SW 1271 (cell line): ENCODE measurements at regions not wholly inside any gene's neighbourhood (a gene's known extent, or its start where the extent isn't known, plus 50 kb on each side); places are given as distances from the start of the nearest gene placed in this dataset.

ENCODE experiments used
- DNase-seq, 2 experiments: peaks; one replicate each; lab custom pipeline; 2025; lab: John Stamatoyannopoulos, UW

- DNase-seq = no peak
Observed at GRCh38 chr13:99662678-99663077, 161.4 kb downstream of the TM9SF2 start.

GRCh38 chr13:99661791-99662190 is 160.5 kb downstream of the TM9SF2 start:
- DNase-seq = no peak

DNA sequence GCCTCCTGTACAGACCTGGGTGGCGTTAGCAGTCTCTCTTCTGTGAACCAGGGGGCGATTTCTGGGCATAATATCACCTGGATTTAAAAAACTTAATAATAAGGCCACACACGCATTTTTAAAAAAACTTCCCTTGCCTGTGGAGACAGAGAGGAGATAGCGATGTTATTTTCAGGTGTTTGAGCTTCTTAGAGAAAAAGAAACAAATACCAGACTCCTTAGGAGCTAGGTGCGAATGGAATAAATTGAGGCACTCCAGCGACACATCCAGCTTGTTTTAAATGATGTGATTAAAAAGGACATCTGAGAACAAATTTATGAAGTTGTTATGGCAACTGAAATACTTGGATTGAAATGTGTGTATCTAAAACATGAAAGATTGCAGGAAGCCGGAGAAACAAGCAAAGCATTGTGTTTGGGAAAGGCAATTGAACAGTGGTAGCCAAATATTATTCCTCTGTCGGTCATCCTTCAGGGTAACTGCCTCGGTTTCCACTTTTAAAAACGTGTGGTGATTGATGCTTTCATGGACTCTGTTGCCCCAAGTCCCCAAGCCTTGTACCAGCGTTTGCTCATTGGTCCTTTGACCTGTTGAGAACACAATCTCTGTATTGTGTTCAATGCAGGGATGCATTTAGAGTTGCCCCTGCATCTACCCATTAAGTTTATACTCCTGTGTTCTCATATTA is 158.7 kb downstream of the TM9SF2 start:
- DNase-seq = no peak

- no peak for DNase-seq
Observed at GRCh38 chr13:99659226-99659625, 158.0 kb downstream of the TM9SF2 start.

DNA sequence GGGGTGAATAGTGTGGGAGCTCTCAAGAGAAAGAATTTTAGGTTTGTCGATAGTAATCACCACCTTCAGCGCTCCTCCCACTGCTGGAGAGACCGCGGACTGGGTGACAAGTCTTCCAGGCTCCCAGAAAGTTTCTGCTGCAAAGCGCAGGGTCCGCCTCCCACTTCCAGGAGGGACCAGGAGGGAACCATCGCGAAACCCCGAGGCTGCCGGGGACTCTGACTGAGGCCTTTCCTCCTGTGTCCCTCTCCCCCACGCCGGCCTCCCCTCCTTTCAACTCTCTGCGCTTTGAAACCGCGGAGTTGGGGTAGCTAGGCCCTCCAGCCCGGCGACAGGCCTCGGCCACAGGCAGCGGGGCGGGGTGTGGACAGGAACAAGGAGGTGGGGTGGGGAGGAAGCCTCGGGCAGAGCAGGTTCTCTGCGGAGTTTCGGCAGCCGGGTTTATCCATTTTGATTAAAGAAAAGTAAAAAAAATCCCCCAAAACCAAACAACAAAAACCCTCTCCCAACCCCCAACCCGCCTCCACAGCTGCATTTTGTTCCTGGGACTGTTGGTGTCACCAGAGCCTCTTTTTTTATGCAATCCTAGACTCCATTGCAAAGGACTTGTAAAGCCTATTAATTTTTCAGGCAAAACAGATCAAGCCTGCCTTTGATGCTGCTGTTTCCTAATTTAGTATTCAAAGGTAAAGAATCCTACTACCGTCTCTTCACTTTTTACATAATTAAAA is 157.2 kb downstream of the TM9SF2 start:
- DNase-seq = no peak

DNA sequence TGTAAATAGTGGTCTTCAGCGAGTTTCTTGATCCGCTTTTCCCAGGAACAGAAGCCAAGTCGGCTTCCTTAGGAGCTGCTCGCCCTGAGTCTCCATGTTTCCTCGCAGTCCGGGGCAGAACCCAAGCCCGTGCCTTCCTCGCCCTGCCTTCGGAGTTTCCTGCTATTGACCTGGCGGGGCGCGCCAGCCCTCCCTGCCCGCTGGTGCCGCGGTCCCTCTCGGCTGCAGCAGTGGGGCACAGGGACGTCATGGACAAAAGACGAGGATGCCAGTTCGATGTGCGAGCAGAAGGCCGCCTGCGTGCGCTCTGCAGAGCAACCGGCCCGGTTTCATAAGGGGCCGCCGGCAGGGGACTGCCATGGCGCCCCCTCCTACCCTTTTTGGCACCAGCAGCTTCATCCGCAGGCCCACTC is 156.6 kb downstream of the TM9SF2 start:
- no peak for DNase-seq

GRCh38 chr13:99656844-99657381 is 155.6 kb downstream of the TM9SF2 start:
- DNase-seq = no peak

DNA sequence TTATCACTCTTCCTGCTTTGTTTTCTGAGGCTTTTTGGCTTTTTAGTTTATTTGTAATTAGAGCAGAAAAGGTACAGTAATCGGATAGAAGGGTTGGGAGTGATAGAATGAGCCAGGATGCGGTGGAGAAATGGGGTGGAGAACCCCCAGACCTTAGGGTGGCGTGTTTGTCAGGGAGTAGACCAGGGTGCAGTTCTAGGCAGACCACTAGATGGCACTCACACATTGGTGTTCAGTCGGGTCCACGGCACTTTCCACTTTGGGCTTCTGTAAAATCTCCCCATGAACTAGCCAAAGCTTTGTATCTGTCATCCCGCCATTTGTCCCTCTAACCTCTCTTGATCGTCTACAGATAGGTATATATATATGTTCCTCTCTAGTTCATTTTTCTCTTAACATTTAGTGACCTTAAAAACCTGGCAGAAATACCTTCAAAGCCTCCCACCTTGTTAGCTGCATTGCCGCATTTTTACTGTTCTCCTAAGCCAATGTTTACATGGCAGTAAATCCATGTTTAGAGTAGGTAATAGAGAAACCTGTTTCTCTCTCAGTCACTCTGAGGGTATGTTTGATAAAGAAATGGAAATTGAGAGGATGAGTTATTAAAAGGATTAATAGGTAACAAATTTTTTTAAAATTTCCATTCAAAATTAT is 154.9 kb downstream of the TM9SF2 start:
- peak in 1 of 2 experiments; percentile 75 for DNase-seq

DNA sequence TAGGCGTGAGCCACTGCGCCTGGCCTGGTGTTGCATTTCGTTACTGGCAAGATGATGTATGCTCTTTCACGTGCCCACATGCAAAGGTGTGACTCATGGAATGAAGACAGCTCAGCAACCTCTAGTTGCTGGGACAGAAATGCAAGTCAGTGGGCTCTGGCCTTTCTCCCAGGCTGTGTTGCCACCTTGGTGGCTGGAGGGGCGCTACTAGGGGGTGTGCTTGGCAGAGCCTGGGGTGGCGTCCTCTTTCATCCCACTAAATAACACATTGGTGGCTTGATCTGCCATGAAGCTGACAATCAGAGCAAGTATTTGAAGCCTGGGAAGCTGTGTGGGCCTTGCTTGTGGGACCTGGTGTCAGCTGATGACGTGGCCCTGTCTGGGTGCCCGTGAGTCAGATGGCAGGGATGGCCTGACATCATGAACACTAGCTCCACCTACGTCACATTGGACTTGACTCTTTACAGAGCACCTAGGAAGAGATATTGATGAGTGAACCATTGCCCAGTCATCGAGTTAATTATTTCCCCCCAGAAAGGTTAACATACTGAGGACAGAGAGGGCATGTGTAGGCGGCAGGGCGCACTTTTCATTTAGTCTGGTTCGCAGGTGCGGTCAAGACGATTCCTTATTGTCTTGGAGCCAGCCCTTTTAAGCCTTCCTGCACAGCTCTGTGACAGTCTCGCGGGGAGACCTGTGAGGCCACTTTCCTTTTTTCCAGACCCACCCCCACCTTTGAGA is 154.2 kb downstream of the TM9SF2 start:
- no peak for DNase-seq

DNA sequence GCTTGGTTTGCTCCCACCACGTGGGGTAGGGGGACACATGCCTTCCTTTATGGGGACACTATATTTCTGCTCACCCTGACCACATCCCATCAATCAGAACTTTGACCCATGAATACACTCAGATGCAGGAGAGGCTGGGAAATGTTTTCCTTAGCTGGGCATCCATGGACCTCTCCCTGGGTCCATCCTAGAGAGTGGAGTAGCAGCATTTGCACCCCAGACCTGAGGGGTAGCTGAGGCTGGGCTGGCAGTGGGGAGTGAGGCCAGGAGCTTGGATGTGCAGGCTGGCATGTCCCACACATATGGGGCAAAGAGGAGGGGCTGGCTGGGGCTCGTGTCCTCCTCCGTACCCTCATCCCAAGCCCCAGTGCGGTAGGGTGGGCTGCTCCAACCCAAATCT is 152.8 kb downstream of the TM9SF2 start:
- DNase-seq = no peak

DNA sequence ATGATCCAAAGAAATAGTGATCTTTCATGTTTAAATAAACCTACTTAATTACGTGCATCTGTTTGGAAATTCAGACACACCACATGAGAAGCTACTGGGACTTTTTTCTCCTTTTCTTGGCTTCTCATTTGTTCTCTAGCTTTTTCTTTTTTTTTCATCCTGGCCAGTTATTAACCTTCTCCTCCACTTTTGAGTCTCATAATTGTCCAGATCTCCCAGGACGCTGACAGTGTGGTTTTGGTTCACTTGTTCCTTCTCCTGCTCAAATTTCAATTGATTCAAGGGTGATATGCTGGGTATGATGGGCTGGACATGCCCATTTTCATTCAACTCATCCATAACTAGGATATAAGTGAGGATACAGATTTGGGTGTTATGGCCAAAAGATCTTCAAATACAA is 152.3 kb downstream of the TM9SF2 start:
- DNase-seq = no peak

DNA sequence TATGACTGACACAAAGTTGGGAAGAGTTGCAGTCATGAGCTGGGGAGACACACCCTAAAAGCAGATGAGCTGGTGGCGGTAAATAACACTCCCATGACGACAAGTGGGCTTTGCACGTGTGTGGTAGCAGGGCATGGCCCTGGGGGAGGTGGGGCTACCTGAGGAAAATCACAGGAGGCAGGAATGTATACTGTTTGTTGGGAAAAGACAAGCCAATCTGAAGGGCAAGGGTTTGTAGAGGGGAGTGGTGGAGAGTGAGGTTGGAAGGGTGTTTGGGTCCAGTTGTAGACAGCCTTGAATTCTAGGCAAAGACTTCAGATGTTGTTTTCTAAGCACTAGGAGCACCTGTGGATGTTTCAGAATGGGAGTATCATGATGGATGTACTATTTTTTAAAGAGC is 151.6 kb downstream of the TM9SF2 start:
- DNase-seq = no peak

DNA sequence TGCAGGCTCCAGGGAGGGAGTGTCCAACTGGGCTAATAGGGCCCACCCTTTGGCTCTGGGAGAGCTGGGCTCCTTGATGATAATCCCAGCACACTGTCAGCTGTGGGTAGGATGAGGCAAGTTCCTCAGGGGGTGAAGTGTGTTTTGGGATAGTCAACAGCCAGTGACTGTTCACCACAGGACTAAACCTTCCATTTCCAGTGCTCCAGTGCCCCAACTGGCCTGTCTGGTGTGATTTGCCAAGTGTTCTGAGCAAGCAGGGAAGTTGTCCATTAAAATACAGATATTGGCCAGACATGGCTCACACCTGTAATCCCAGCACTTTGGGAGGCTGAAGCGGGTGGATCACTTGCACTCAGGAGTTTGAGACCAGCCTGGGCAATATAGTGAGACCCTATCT is 150.9 kb downstream of the TM9SF2 start:
- no peak for DNase-seq

DNA sequence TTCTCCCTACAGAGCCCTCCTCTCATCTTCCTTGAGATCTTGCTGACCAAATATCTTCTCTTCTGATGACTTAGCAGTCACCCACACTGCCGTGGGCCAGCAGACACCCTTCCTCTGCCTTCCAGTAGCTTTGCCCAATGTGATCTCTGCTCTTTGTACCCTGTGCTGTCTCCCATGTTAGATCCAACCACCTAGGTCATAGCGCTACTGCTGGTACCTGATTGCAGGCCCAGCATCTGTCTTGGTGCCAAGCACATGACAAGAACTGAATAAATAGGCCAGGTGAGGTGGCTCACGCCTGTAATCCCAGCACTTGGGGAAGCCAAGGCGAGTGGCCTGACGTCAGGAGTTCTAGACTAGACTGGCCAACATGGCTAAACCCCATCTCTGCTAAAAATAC is 149.7 kb downstream of the TM9SF2 start:
- DNase-seq = no peak

DNA sequence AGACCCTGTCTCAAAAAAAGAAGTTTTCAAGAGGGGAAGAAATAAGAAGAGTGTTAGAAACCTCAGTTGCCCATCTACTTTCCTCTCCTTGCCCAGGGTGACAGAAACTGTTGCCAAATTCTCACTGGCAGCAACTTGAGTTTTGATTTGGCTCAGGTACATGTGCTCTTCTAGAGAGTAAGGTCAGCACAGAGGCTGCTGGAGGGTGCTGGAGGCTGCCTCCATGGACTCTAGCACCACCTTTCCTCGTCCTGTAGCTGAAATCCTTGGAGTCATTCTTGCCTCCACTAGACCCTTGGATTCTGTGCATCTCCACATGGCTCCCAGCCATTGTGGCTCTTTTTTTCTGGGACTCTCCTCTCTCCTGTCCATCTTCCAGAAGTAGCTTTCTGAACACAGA is 149.1 kb downstream of the TM9SF2 start:
- DNase-seq = no peak

- DNase-seq = no peak
Observed at GRCh38 chr13:99648927-99649326, 147.7 kb downstream of the TM9SF2 start.

- no peak for DNase-seq
Observed at GRCh38 chr13:99648066-99648665, 146.9 kb downstream of the TM9SF2 start.

DNA sequence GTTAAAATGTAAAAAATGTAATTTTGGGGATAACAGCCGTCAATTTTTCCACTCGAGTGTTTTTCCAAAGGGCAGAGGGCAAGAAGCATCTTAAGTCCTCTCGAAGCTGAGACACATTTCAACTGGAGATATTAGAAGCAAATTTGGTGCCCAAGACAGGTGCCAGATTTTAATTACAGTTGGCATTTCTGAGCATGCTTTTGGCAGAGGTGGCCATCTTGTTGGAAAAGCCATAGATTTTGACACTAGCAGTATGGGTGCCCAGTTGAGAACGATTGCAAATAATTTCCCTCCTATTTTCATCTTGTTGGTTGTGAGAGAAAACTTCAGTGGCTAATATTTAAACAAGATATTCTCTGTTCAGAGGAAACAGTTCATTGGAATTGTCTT is 146.3 kb downstream of the TM9SF2 start:
- DNase-seq = no peak

GRCh38 chr13:99646866-99647595 is 145.8 kb downstream of the TM9SF2 start:
- no peak for DNase-seq

GRCh38 chr13:99642841-99643240 is 141.6 kb downstream of the TM9SF2 start:
- DNase-seq = no peak

- DNase-seq = no peak
Observed at GRCh38 chr13:99642006-99642405, 140.7 kb downstream of the TM9SF2 start.
